GM23248 (cell line): ENCODE measurements at regions not wholly inside any gene's neighbourhood (a gene's known extent, or its start where the extent isn't known, plus 50 kb on each side); places are given as distances from the start of the nearest gene placed in this dataset.

Experiments used
- DNase-seq: peaks from one replicate; pipeline ENCODE4 v3.0.0-alpha.2; 2015
- H2AFZ ChIP-seq: fragments of 200-600 bp; sonication (generic); 2 replicates; pipeline ENCODE4 v1.6.1; 2016; ENCODE audit warnings: antibody characterized with exemption
- H3F3A ChIP-seq: fragments of 200-600 bp; sonication (generic); 2 replicates; pipeline ENCODE4 v1.6.1; 2016; ENCODE audit warnings: mild to moderate bottlenecking, antibody characterized with exemption, mixed run types; ENCODE audit not compliant: insufficient read depth
- H3K27ac ChIP-seq: fragments of 200-600 bp; sonication (generic); 2 replicates; pipeline ENCODE4 v1.5.1; 2016; ENCODE audit warnings: mild to moderate bottlenecking
- H3K27me3 ChIP-seq: fragments of 200-600 bp; sonication (generic); replicated peaks from 2 replicates; pipeline ENCODE4 v1.6.1; 2016; ENCODE audit warnings: mild to moderate bottlenecking; ENCODE audit not compliant: insufficient read depth
- H3K36me3 ChIP-seq: fragments of 200-600 bp; sonication (generic); 2 replicates; pipeline ENCODE4 v1.6.1; 2016; ENCODE audit warnings: low read depth, mild to moderate bottlenecking
- H3K4me1 ChIP-seq: fragments of 200-600 bp; sonication (generic); 2 replicates; pipeline ENCODE4 v1.6.1; 2016; ENCODE audit warnings: mild to moderate bottlenecking; ENCODE audit not compliant: insufficient read depth
- H3K4me2 ChIP-seq: fragments of 200-600 bp; sonication (generic); one replicate; pipeline ENCODE4 v1.6.1; 2016; ENCODE audit warnings: mild to moderate bottlenecking; ENCODE audit not compliant: unreplicated experiment
- H3K4me3 ChIP-seq: fragments of 200-600 bp; sonication (generic); 2 replicates; pipeline ENCODE4 v1.5.1; 2016; ENCODE audit warnings: mild to moderate bottlenecking
- H3K79me2 ChIP-seq: fragments of 200-600 bp; sonication (generic); 2 replicates; pipeline ENCODE4 v1.6.1; 2016; ENCODE audit warnings: mild to moderate bottlenecking; ENCODE audit not compliant: insufficient read depth
- H3K9ac ChIP-seq: fragments of 200-600 bp; sonication (generic); 2 replicates; pipeline ENCODE4 v1.6.1; 2016; ENCODE audit warnings: mild to moderate bottlenecking
- H3K9me2 ChIP-seq: fragments of 200-600 bp; sonication (generic); 2 replicates; pipeline ENCODE4 v1.6.1; 2016; ENCODE audit warnings: mixed run types, mild to moderate bottlenecking, moderate library complexity; ENCODE audit not compliant: insufficient read depth
- H3K9me3 ChIP-seq: fragments of 200-600 bp; sonication (generic); one replicate; pipeline ENCODE4 v1.6.1; 2017; ENCODE audit warnings: low read depth
- H4K20me1 ChIP-seq: fragments of 200-600 bp; sonication (generic); 2 replicates; pipeline ENCODE4 v1.6.0; 2016; ENCODE audit not compliant: insufficient read depth
- EZH2 ChIP-seq: fragments of 200-600 bp; sonication (generic); IDR thresholded peaks from 2 replicates; pipeline ENCODE4 v1.6.1; 2018; ENCODE audit warnings: antibody characterized with exemption, mild to moderate bottlenecking; ENCODE audit not compliant: insufficient read depth, poor library complexity, severe bottlenecking
- EZH2phosphoT487 ChIP-seq: fragments of 200-600 bp; sonication (generic); IDR thresholded peaks from 2 replicates; pipeline ENCODE4 v1.6.1; 2018; ENCODE audit warnings: antibody characterized with exemption, moderate library complexity, mild to moderate bottlenecking, low read depth; ENCODE audit not compliant: insufficient read depth
- WGBS, 2 experiments: methylation state at CpG; one replicate each; pipeline ENCODE4 v1.1.6; 2015 to 2017; ENCODE audit warnings: low lambda C conversion rate in 2 of 2, low coverage in 1 of 2; ENCODE audit errors: missing lambda C conversion rate in 2 of 2; 5-methylcytosine and 5-hydroxymethylcytosine counted together
- in situ Hi-C: fragments of 300-500 bp; cut with MboI; formaldehyde crosslinking; loops from 2 replicates; pipeline ENCODE4 v1.15.0; 2020

DNA sequence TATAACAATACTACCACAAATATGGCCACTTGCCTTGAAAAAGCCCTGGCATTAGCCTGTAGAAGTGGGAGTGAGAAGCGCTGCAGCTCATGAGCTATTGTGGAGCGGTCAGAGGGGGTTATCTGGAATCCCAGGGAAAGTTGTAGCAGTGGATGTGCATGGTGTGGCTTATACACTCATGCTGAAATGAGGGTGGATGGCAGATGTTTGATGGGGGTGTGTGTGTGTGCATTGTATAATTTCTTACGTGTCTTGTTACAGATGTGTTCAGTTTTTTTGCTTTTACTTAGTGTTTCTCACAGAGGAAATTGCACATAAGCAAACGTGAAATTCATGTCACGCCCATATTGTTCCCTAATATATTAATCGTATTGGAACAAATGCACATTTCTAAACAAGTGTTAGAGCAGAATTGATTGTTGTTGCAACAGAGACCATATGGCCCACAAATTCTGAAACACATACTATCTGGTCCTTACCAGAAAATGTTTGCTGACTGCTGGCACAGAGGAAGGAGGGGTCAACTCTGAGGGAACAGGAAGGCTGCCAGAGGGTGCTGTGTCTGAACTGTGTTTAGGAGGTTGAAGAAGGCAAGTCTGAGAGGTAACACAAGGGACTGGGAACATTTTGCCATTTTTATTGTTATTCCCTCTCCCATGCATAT is 200.0 kb upstream of the CFAP20DC start:
- H3K9me2 ChIP-seq, result no peaks in the 10 kb centered on the region
- no peak overlapping the region for H3K9ac ChIP-seq
- no peak overlapping the region for H3K4me2 ChIP-seq
- no peaks in the 10 kb centered on the region for H3K9me3 ChIP-seq
- DNase-seq, result no peak
- H3F3A ChIP-seq, result peaks cover 27% of the 10 kb centered on the region
- no peak overlapping the region for H3K4me3 ChIP-seq
- H3K27ac ChIP-seq, result no peak overlapping the region
- no peaks in the 10 kb centered on the region for H3K27me3 ChIP-seq
- peaks cover 20% of the 10 kb centered on the region for H3K4me1 ChIP-seq
- no peaks in the 10 kb centered on the region for H3K36me3 ChIP-seq
- H4K20me1 ChIP-seq, result no peaks in the 10 kb centered on the region
- no peaks in the 10 kb centered on the region for H3K79me2 ChIP-seq
- no peak for TF ChIP-seq EZH2phosphoT487
- TF ChIP-seq EZH2, result no peak
- WGBS, 2 experiments, result 55 to 60% methylated on average over 6 of the region's 6 CpGs
- H2AFZ ChIP-seq, result no peak overlapping the region
- in situ Hi-C loops, result no loop called here

DNA sequence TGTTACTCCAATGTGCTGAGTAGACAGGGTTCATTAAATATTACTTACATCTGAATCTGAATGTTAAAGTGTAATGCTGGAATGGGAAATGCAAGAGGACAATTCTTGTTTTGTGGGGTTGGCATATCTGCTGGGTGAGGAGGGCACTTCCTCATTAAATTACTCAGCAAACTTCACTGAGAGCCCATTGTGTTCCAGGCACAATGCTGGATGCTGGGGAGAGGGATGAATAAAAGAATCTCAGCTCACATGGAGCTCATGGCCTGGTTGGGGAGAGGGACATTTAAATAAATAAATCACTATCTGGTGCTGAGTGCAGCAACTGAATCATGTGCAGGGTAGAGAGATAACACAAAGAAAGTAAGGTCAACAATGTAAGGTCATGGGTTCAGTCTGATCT is 199.2 kb upstream of the CFAP20DC start:
- H3K36me3 ChIP-seq, result no peaks in the 10 kb centered on the region
- in situ Hi-C loops, result no loop called here
- H2AFZ ChIP-seq, result no peak overlapping the region
- no peak overlapping the region for H3K9ac ChIP-seq
- no peaks in the 10 kb centered on the region for H3K9me2 ChIP-seq
- no peaks in the 10 kb centered on the region for H3K79me2 ChIP-seq
- no peak for TF ChIP-seq EZH2phosphoT487
- TF ChIP-seq EZH2, result no peak
- no peak overlapping the region for H3K27ac ChIP-seq
- H3K4me2 ChIP-seq, result no peak overlapping the region
- H3K4me3 ChIP-seq, result no peak overlapping the region
- no peak for DNase-seq
- H3K9me3 ChIP-seq, result no peaks in the 10 kb centered on the region
- peaks cover 27% of the 10 kb centered on the region for H3F3A ChIP-seq
- H4K20me1 ChIP-seq, result no peaks in the 10 kb centered on the region
- peaks cover 20% of the 10 kb centered on the region for H3K4me1 ChIP-seq
- H3K27me3 ChIP-seq, result no peaks in the 10 kb centered on the region

DNA sequence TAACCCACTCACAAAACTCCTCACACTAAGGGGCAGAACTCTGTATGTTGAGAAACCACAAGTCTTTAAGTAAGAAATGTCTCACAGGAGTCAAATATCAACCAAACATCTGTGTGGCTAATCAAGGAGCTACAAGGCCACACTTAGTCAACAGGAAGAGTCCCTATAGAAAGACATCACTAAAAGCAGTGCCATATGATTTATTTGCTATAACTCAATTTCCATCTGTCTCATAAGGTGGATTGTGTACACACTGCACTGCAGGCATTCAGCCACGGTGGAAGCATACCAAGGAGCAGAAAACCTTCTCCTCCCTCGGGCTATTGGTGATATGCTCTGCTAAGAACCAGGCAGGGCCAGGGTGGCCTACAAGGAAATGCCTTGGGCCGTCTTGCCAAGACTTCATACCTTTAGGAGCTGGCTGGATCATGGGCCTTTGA is 197.6 kb upstream of the CFAP20DC start:
- 54 to 69% methylated on average over 3 of the region's 3 CpGs for WGBS, 2 experiments
- Histone ChIP-seq H3K27me3 (no peaks in the 10 kb centered on the region), H2AFZ (no peak overlapping the region)

DNA sequence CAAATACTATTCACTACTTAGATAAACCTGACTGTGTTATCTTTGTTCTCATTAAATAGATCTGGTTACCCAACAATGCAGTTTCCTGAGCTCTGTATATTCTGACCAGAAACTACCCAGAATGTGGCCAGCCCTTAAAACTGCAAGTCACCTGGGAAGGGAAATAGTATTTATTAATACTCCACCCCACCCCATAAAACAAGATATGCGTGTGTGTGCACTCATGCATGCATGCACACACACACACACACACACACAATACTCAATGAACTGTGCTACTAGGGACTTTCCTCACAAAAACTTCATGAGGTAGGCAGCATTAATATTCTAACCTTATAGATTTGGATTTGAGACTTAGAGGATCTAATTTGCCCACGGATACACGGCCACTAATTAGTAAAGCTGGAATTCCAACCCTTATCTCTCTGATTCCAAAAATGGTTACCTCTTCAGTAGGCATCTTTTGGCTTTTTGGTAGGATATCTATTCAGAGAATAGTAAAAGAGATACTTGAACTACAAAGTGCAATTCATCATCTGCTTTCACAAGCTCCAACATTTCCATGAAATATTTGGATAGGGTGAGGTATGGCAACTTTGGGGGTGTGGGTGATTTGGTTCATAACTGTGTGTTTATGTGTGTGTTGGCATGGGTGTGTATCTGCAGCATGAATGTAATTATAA is 197.0 kb upstream of the CFAP20DC start:
- peaks cover 27% of the 10 kb centered on the region for H3F3A ChIP-seq
- H3K9me2 ChIP-seq, result no peaks in the 10 kb centered on the region
- H3K4me3 ChIP-seq, result no peak overlapping the region
- no peaks in the 10 kb centered on the region for H3K79me2 ChIP-seq
- no peaks in the 10 kb centered on the region for H3K9me3 ChIP-seq
- H3K27me3 ChIP-seq, result no peaks in the 10 kb centered on the region
- in situ Hi-C loops, result no loop called here
- no peak overlapping the region for H3K27ac ChIP-seq
- H3K4me2 ChIP-seq, result no peak overlapping the region
- no peak for DNase-seq
- H2AFZ ChIP-seq, result no peak overlapping the region
- H4K20me1 ChIP-seq, result no peaks in the 10 kb centered on the region
- 60 to 80% methylated on average over 3 of the region's 3 CpGs for WGBS, 2 experiments
- peaks cover 20% of the 10 kb centered on the region for H3K4me1 ChIP-seq
- TF ChIP-seq EZH2phosphoT487 (no peak), EZH2 (no peak)
- H3K36me3 ChIP-seq, result no peaks in the 10 kb centered on the region
- no peak overlapping the region for H3K9ac ChIP-seq

More for the DNA sequence above, 197.6 kb upstream of the CFAP20DC start:
- H3K4me3 ChIP-seq, result no peak overlapping the region
- TF ChIP-seq EZH2 (no peak), EZH2phosphoT487 (no peak)
- no peak overlapping the region for H3K27ac ChIP-seq
- no peaks in the 10 kb centered on the region for H3K9me3 ChIP-seq
- no peaks in the 10 kb centered on the region for H3K9me2 ChIP-seq
- no peak overlapping the region for H3K9ac ChIP-seq
- peaks cover 27% of the 10 kb centered on the region for H3F3A ChIP-seq
- H3K4me1 ChIP-seq, result peaks cover 20% of the 10 kb centered on the region
- no peaks in the 10 kb centered on the region for H3K79me2 ChIP-seq
- no peak for DNase-seq
- in situ Hi-C loops, result no loop called here
- H4K20me1 ChIP-seq, result no peaks in the 10 kb centered on the region
- no peak overlapping the region for H3K4me2 ChIP-seq
- H3K36me3 ChIP-seq, result no peaks in the 10 kb centered on the region
